Osteoblast (primary cell): ENCODE measurements at regions not wholly inside any gene's neighbourhood (a gene's known extent, or its start where the extent isn't known, plus 50 kb on each side); places are given as distances from the start of the nearest gene placed in this dataset.

ENCODE experiments used
- DNase-seq: peaks from one replicate; pipeline ENCODE4 v3.0.0; 2011; ENCODE audit warnings: low spot score, mixed read lengths; ENCODE audit not compliant: insufficient read length; ENCODE audit errors: missing footprints
- H2AFZ ChIP-seq: 2 replicates; pipeline ENCODE4 v1.6.0; 2011; ENCODE audit warnings: mild to moderate bottlenecking, low read length
- H3K27ac ChIP-seq: 2 replicates; pipeline ENCODE4 v1.5.1; 2011; ENCODE audit warnings: mild to moderate bottlenecking, low read depth, low read length, moderate library complexity
- H3K27me3 ChIP-seq: 2 replicates; pipeline ENCODE4 v1.6.0; 2012; ENCODE audit warnings: mild to moderate bottlenecking, control low read depth, inconsistent platforms, low read length, moderate library complexity; ENCODE audit not compliant: insufficient read depth
- H3K36me3 ChIP-seq: 2 replicates; pipeline ENCODE4 v1.5.1; 2011; ENCODE audit warnings: mild to moderate bottlenecking, low read length, control low read depth, moderate library complexity; ENCODE audit not compliant: insufficient read depth
- H3K4me1 ChIP-seq: 2 replicates; pipeline ENCODE4 v1.5.1; 2011; ENCODE audit warnings: mild to moderate bottlenecking, low read length, control low read depth, moderate library complexity; ENCODE audit not compliant: insufficient read depth
- H3K4me2 ChIP-seq: 2 replicates; pipeline ENCODE4 v1.6.0; 2011; ENCODE audit warnings: mild to moderate bottlenecking, low read length; ENCODE audit not compliant: insufficient read depth
- H3K4me3 ChIP-seq: fragments of 200-600 bp; sonication (generic); 3 replicates; pipeline ENCODE4 v1.5.1; 2012; ENCODE audit warnings: mild to moderate bottlenecking, low read length, inconsistent platforms; ENCODE audit not compliant: insufficient read depth
- H3K79me2 ChIP-seq: 2 replicates; pipeline ENCODE4 v1.6.0; 2012; ENCODE audit warnings: mild to moderate bottlenecking, low read length, control low read depth, inconsistent platforms; ENCODE audit not compliant: insufficient read depth
- H3K9me3 ChIP-seq: 2 replicates; pipeline ENCODE4 v1.5.1; 2011; ENCODE audit warnings: low read depth, low read length, control low read depth
- H4K20me1 ChIP-seq: 2 replicates; pipeline ENCODE4 v1.6.0; 2012; ENCODE audit warnings: mild to moderate bottlenecking, low read length, control low read depth; ENCODE audit not compliant: insufficient read depth
- CTCF ChIP-seq: IDR thresholded peaks from 2 replicates; pipeline ENCODE4 v1.5.1; 2011; ENCODE audit warnings: mild to moderate bottlenecking, low read depth, low read length, moderate library complexity; ENCODE audit errors: extremely low read depth

GRCh38 chr4:54554339-54554990, 103.3 kb upstream of the KIT start:
- DNase-seq, result no peak
- H3K9me3 ChIP-seq, result no peaks in the 10 kb centered on the region
- no peaks in the 10 kb centered on the region for H3K27me3 ChIP-seq
- no peaks in the 10 kb centered on the region for H3K36me3 ChIP-seq
- no peak overlapping the region for H3K4me2 ChIP-seq
- no peak overlapping the region for H2AFZ ChIP-seq
- no peaks in the 10 kb centered on the region for H3K4me1 ChIP-seq
- no peak for TF ChIP-seq CTCF
- H3K27ac ChIP-seq, result no peak overlapping the region
- H3K4me3 ChIP-seq, result no peak overlapping the region
- no peaks in the 10 kb centered on the region for H4K20me1 ChIP-seq
- H3K79me2 ChIP-seq, result no peaks in the 10 kb centered on the region

- H3K4me1 ChIP-seq, result no peaks in the 10 kb centered on the region
- H3K27ac ChIP-seq, result no peak overlapping the region
- H2AFZ ChIP-seq, result no peak overlapping the region
- no peak for TF ChIP-seq CTCF
- H4K20me1 ChIP-seq, result no peaks in the 10 kb centered on the region
- no peak for DNase-seq
- no peaks in the 10 kb centered on the region for H3K9me3 ChIP-seq
- H3K4me2 ChIP-seq, result no peak overlapping the region
- no peak overlapping the region for H3K4me3 ChIP-seq
- H3K79me2 ChIP-seq, result no peaks in the 10 kb centered on the region
- no peaks in the 10 kb centered on the region for H3K27me3 ChIP-seq
- H3K36me3 ChIP-seq, result no peaks in the 10 kb centered on the region
These were observed 101.7 kb upstream of the KIT start for GRCh38 chr4:54556051-54556450.

- no peaks in the 10 kb centered on the region for H3K27me3 ChIP-seq
- H3K4me2 ChIP-seq, result no peak overlapping the region
- no peak overlapping the region for H3K4me3 ChIP-seq
- no peak overlapping the region for H2AFZ ChIP-seq
- TF ChIP-seq CTCF, result no peak
- H3K79me2 ChIP-seq, result no peaks in the 10 kb centered on the region
- H3K27ac ChIP-seq, result no peak overlapping the region
- DNase-seq, result no peak
- no peaks in the 10 kb centered on the region for H3K36me3 ChIP-seq
- H3K4me1 ChIP-seq, result no peaks in the 10 kb centered on the region
- H3K9me3 ChIP-seq, result no peaks in the 10 kb centered on the region
- H4K20me1 ChIP-seq, result no peaks in the 10 kb centered on the region
These were observed 101.2 kb upstream of the KIT start for GRCh38 chr4:54556587-54556986.

DNA sequence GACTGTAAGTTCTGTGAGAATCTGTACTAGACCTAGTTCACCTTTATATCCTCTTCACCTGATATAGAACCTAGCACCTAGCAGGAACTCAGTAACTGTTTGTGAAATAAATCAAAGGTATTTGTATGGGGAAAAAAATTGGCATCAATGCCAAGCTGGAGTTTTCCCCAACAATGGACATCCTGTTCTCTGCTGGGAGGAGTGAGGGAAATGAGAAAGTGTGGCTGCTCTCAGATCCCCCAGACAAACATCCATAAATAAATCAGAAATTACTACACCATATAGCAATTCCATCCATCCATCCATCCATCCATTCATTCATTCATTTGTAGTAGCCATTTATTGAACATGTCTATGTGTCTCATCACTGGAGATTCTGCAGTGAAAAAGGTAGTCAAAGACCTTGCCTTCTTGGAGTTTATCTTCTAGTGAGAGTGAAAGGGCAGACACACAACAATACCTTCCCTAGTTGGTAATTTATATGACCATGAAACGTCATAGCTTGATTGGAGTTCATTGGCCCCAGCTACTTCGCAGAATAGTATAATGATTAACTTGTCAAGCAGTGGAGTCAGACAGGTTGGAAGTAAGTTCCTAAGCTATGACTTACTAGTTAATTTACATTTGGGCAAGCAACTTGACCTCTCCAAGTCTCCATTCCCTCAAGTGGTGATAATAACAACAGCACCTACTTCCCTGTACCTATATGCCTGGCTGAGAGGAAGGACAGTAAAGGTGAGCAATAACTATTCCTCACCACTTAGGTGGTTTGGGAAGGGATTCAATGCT, 98.7 kb upstream of the KIT start:
- Histone ChIP-seq H3K27ac (no peak overlapping the region), H3K9me3 (no peaks in the 10 kb centered on the region), H3K79me2 (no peaks in the 10 kb centered on the region), H3K4me3 (no peak overlapping the region), H3K4me1 (no peaks in the 10 kb centered on the region), H2AFZ (no peak overlapping the region), H3K4me2 (no peak overlapping the region), H3K36me3 (no peaks in the 10 kb centered on the region), H3K27me3 (no peaks in the 10 kb centered on the region), H4K20me1 (no peaks in the 10 kb centered on the region)
- DNase-seq, result no peak
- no peak for TF ChIP-seq CTCF
